ENCODE measurements at regions not wholly inside any gene's neighbourhood (a gene's known extent, or its start where the extent isn't known, plus 50 kb on each side); places are given as distances from the start of the nearest gene placed in this dataset.

GRCh38 chr6:78580923-78581322 is 286.4 kb upstream of the IRAK1BP1 start:
- no peak for TF ChIP-seq EZH2phosphoT487 (conservative IDR thresholded peaks at IDR 0.05; ENCODE audit: low read length)
- no peak for TF ChIP-seq CTCF (IDR thresholded peaks at IDR 0.05; ENCODE audit: insufficient read depth, low read length, poor library complexity, severe bottlenecking)
- H3K79me2 ChIP-seq (ENCODE audit: insufficient read depth, low read length), result no peaks in the 10 kb centered on the region

GRCh38 chr6:78583079-78583478 is 284.3 kb upstream of the IRAK1BP1 start:
- Histone ChIP-seq H3K36me3 (ENCODE audit: low read length) (no peaks in the 10 kb centered on the region), H3K9me2 (replicated peaks; ENCODE audit: insufficient read depth, low read length) (no peaks in the 10 kb centered on the region), H3F3A (ENCODE audit: insufficient read depth) (no peaks in the 10 kb centered on the region), H3K27ac (ENCODE audit: low read depth, low read length) (no peak overlapping the region), H3K9ac (ENCODE audit: low read length) (no peak overlapping the region), H3K4me2 (ENCODE audit: low read depth, low read length, poor library complexity, severe bottlenecking) (no peak overlapping the region), H3K27me3 (ENCODE audit: low read length) (no peaks in the 10 kb centered on the region), H3K4me3 (ENCODE audit: insufficient read depth, low read length, poor library complexity, severe bottlenecking) (no peak overlapping the region), H2AFZ (ENCODE audit: low read depth, low read length, severe bottlenecking) (no peak overlapping the region), H4K20me1 (ENCODE audit: low read depth, low read length) (no peaks in the 10 kb centered on the region), H3K79me2 (ENCODE audit: insufficient read depth, low read length) (no peaks in the 10 kb centered on the region), H3K9me3 (ENCODE audit: insufficient read depth, low read length) (no peaks in the 10 kb centered on the region)
- TF ChIP-seq CTCF (IDR thresholded peaks at IDR 0.05; ENCODE audit: insufficient read depth, low read length, poor library complexity, severe bottlenecking) (no peak), EZH2phosphoT487 (conservative IDR thresholded peaks at IDR 0.05; ENCODE audit: low read length) (no peak)

More at GRCh38 chr6:78580923-78581322, 286.4 kb upstream of the IRAK1BP1 start:
- no peak overlapping the region for H3K4me2 ChIP-seq (ENCODE audit: low read depth, low read length, poor library complexity, severe bottlenecking)
- no peak overlapping the region for H3K4me3 ChIP-seq (ENCODE audit: insufficient read depth, low read length, poor library complexity, severe bottlenecking)
- no peak overlapping the region for H3K27ac ChIP-seq (ENCODE audit: low read depth, low read length)
- H3K9me3 ChIP-seq (ENCODE audit: insufficient read depth, low read length), result no peaks in the 10 kb centered on the region
- H3F3A ChIP-seq (ENCODE audit: insufficient read depth), result no peaks in the 10 kb centered on the region
- H2AFZ ChIP-seq (ENCODE audit: low read depth, low read length, severe bottlenecking), result no peak overlapping the region
- H3K9ac ChIP-seq (ENCODE audit: low read length), result no peak overlapping the region
- no peaks in the 10 kb centered on the region for H3K9me2 ChIP-seq (replicated peaks; ENCODE audit: insufficient read depth, low read length)
- H3K27me3 ChIP-seq (ENCODE audit: low read length), result no peaks in the 10 kb centered on the region
- no peaks in the 10 kb centered on the region for H4K20me1 ChIP-seq (ENCODE audit: low read depth, low read length)
- H3K36me3 ChIP-seq (ENCODE audit: low read length), result no peaks in the 10 kb centered on the region

- Histone ChIP-seq H3K4me3 (ENCODE audit: insufficient read depth, low read length, poor library complexity, severe bottlenecking) (no peak overlapping the region), H3K9me3 (ENCODE audit: insufficient read depth, low read length) (no peaks in the 10 kb centered on the region), H3K4me2 (ENCODE audit: low read depth, low read length, poor library complexity, severe bottlenecking) (no peak overlapping the region), H3K27me3 (ENCODE audit: low read length) (no peaks in the 10 kb centered on the region), H3F3A (ENCODE audit: insufficient read depth) (no peaks in the 10 kb centered on the region), H3K9me2 (replicated peaks; ENCODE audit: insufficient read depth, low read length) (no peaks in the 10 kb centered on the region), H3K36me3 (ENCODE audit: low read length) (no peaks in the 10 kb centered on the region), H3K79me2 (ENCODE audit: insufficient read depth, low read length) (no peaks in the 10 kb centered on the region), H2AFZ (ENCODE audit: low read depth, low read length, severe bottlenecking) (no peak overlapping the region), H3K27ac (ENCODE audit: low read depth, low read length) (no peak overlapping the region), H4K20me1 (ENCODE audit: low read depth, low read length) (no peaks in the 10 kb centered on the region), H3K9ac (ENCODE audit: low read length) (no peak overlapping the region)
- TF ChIP-seq EZH2phosphoT487 (conservative IDR thresholded peaks at IDR 0.05; ENCODE audit: low read length) (no peak), CTCF (IDR thresholded peaks at IDR 0.05; ENCODE audit: insufficient read depth, low read length, poor library complexity, severe bottlenecking) (no peak)
Measured at GRCh38 chr6:78589436-78589835, 277.9 kb upstream of the IRAK1BP1 start.

Data from SU-DHL-6 (cell line).